22Rv1 (cell line): ENCODE measurements at regions not wholly inside any gene's neighbourhood (a gene's known extent, or its start where the extent isn't known, plus 50 kb on each side); places are given as distances from the start of the nearest gene placed in this dataset.

ENCODE experiments used
- H3K27ac ChIP-seq: fragments of 450-650 bp; 2 replicates; pipeline ENCODE4 v1.5.1; 2017
- ZFX ChIP-seq: fragments of 450-650 bp; IDR thresholded peaks from 2 replicates; pipeline ENCODE4 v1.6.1; 2017; ENCODE audit warnings: antibody characterized with exemption, borderline replicate concordance
- TF ChIP-seq, protein P1 (sequence below): fragments of 450-650 bp; IDR thresholded peaks from 2 replicates; pipeline ENCODE4 v1.5.1; 2017; ENCODE audit warnings: mild to moderate bottlenecking

DNA sequence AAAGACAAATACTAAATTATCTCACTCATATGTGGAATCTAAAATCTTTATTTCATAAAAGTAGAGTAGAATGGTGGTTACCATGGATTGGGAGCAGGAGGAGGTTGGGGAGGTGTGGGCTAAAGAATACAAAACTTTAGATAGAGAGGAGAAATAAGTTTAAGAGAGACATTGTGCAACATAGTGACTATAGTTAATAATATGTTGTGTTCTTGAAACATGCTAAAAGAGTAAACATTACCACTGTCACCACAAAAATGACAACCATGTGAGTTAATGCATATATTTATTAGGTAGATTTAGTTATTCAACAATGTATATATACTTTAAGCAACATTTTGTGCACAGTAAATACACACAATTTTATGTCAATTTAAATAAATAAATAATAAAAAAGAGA lies 128.5 kb upstream of the COL3A1 start:
- TF ChIP-seq, protein P1, sequence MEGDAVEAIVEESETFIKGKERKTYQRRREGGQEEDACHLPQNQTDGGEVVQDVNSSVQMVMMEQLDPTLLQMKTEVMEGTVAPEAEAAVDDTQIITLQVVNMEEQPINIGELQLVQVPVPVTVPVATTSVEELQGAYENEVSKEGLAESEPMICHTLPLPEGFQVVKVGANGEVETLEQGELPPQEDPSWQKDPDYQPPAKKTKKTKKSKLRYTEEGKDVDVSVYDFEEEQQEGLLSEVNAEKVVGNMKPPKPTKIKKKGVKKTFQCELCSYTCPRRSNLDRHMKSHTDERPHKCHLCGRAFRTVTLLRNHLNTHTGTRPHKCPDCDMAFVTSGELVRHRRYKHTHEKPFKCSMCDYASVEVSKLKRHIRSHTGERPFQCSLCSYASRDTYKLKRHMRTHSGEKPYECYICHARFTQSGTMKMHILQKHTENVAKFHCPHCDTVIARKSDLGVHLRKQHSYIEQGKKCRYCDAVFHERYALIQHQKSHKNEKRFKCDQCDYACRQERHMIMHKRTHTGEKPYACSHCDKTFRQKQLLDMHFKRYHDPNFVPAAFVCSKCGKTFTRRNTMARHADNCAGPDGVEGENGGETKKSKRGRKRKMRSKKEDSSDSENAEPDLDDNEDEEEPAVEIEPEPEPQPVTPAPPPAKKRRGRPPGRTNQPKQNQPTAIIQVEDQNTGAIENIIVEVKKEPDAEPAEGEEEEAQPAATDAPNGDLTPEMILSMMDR: no peak
- no peak for TF ChIP-seq ZFX
- H3K27ac ChIP-seq: no peak overlapping the region

DNA sequence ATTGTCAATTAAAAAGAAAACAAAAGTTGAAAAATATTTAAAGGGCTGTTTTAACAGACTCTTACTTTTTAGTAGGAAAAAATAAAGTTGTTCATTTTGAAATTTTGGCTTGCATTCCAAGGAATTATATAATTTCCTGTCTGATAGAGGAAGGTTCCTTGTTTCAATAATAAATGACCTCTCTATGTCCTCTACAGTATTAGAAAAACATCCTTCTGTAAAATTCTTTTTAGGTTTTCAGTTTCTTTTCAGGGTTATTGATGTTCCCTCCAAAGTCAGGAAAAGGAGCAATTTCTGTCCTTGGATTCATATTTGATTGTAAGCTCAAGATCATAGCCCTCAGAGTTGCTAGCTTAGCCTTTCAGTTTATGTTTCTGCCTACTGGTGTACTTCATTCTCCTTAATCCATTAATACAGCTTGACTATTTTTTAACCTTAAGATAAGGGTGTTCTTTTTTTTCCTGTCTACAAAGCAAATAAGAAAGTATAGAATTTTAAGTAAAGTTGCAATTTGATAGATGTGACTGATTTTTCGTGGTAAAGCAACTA lies 125.2 kb upstream of the COL3A1 start:
- no peak for TF ChIP-seq ZFX
- TF ChIP-seq, protein P1: no peak
- no peak overlapping the region for H3K27ac ChIP-seq

DNA sequence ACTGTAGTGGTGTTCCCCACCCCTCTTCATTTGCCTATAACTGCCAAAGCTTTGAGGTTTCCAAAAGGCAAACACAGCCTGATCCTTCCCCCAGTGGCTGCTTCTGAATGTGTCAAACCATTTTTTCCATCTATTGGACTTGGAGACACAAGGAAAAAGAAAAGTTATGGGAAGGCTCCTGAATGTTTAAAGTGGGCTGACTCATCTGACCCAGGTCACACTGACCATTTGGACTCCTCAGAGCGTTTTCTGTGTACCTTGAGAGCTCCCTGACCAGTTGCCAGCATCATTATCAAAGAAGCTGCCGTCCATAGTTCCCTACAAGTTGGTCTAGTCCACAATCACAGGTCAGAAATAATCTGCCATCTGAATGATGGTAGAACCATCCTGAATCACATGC lies 123.4 kb upstream of the COL3A1 start:
- no peak overlapping the region for H3K27ac ChIP-seq
- TF ChIP-seq ZFX: no peak
- TF ChIP-seq, protein P1: no peak

DNA sequence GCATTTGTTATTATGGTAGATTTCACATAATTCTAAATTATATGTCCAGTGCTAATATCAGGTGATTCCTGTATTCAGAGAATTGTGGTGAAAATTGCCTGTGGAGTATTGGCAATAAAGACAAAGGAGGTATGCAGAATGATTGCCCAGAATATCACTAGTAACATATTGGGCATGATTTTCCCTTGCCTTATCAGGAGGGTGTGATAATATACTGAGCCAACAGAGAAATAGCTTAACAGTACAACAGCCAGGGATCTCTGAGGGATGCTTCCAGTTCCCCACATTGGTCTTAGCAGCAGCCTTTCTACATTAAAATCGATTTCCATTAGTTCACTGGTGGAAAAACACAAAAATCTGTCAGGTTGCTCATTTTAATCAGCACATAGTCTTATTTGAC lies 122.9 kb upstream of the COL3A1 start:
- H3K27ac ChIP-seq: no peak overlapping the region
- TF ChIP-seq ZFX: no peak
- TF ChIP-seq, protein P1: no peak

DNA sequence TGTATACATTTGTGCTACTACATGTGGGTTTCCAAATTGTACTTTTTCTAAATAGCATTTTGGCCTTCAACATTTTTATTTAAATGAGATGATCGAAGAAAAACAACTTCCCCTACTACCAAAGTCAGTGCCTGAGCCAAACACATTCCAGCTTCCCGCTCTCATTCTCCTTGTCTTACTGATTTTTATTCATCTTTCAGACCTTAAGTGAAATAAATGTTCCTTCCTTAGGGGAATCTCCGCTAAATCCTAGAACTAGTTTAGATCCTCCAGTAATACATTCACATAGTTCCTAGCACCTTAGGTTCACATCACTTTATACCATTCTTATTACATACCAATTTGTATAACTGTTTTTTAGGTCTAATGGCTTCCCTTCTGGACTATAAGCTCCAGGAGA lies 122.3 kb upstream of the COL3A1 start:
- TF ChIP-seq, protein P1: no peak
- no peak overlapping the region for H3K27ac ChIP-seq

DNA sequence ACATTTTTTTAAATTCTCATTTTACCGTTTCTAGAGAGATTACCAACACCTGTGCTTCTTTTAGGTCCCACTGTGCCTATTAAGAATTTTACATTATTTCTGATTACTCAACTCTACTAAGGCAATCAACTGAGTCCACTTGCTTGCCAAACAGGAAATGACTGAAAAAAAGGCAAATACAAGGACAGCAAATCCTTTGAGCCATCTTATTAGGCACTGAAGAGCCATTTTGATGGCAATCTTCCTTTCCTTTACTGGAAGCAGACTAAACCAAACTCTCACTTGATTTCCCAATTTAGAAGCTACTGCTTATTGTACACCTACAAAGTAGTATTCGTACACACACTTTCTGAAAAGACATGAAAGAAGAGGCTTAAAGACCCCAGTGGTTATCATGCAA lies 121.4 kb upstream of the COL3A1 start:
- no peak for TF ChIP-seq ZFX
- TF ChIP-seq, protein P1: no peak
- no peak overlapping the region for H3K27ac ChIP-seq

DNA sequence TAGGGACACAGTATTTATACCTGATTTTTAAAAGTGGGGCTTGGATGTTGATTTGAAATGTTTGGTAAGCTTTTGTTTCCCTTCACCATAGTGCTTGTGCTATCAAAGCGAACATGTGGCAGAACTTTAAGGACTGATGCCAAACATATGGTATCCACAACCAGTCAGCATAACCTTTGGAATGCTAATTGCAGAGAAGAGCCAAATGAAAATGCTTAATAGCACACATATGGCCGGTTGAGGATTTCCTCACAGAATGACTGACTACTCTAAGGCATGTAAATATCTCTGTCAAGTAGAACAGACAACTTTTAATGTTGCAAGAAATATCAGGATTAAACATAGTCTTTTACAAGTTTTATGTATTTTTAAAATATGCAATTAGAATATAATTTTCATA lies 120.9 kb upstream of the COL3A1 start:
- no peak overlapping the region for H3K27ac ChIP-seq
- TF ChIP-seq, protein P1: no peak
